ENCODE measurements at regions not wholly inside any gene's neighbourhood (a gene's known extent, or its start where the extent isn't known, plus 50 kb on each side); places are given as distances from the start of the nearest gene placed in this dataset.
A peak's percentile ranks its signal among the peaks of the same experiment; 100 is the strongest.

- TF ChIP-seq EP300 (IDR thresholded peaks at IDR 0.05), result no peak
- TF ChIP-seq, protein P1, sequence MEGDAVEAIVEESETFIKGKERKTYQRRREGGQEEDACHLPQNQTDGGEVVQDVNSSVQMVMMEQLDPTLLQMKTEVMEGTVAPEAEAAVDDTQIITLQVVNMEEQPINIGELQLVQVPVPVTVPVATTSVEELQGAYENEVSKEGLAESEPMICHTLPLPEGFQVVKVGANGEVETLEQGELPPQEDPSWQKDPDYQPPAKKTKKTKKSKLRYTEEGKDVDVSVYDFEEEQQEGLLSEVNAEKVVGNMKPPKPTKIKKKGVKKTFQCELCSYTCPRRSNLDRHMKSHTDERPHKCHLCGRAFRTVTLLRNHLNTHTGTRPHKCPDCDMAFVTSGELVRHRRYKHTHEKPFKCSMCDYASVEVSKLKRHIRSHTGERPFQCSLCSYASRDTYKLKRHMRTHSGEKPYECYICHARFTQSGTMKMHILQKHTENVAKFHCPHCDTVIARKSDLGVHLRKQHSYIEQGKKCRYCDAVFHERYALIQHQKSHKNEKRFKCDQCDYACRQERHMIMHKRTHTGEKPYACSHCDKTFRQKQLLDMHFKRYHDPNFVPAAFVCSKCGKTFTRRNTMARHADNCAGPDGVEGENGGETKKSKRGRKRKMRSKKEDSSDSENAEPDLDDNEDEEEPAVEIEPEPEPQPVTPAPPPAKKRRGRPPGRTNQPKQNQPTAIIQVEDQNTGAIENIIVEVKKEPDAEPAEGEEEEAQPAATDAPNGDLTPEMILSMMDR (IDR thresholded peaks at IDR 0.05), result no peak
- no peak for TF ChIP-seq POLR2A (IDR thresholded peaks at IDR 0.05)
- no peak for TF ChIP-seq POLR2AphosphoS5 (IDR thresholded peaks at IDR 0.05)
- intact Hi-C loops (cut with DNase I), result no loop called here
- H3K4me3 ChIP-seq, result no peak overlapping the region
- H3K36me3 ChIP-seq, result no peaks in the 10 kb centered on the region
- H3K27ac ChIP-seq, result no peak overlapping the region
- no peaks in the 10 kb centered on the region for H3K4me1 ChIP-seq
- H3K9me3 ChIP-seq, result peaks cover 0 to 5% (median 3%) of the 10 kb centered on the region in 4 donors
- no peaks in the 10 kb centered on the region for H3K27me3 ChIP-seq
- peak; percentile 52 for DNase-seq
- 87 to 90% methylated on average over 6 of the region's 6 CpGs for WGBS, 2 donors
Measured at GRCh38 chr11:69385144-69385820, 91.3 kb downstream of the MYEOV start.

DNA sequence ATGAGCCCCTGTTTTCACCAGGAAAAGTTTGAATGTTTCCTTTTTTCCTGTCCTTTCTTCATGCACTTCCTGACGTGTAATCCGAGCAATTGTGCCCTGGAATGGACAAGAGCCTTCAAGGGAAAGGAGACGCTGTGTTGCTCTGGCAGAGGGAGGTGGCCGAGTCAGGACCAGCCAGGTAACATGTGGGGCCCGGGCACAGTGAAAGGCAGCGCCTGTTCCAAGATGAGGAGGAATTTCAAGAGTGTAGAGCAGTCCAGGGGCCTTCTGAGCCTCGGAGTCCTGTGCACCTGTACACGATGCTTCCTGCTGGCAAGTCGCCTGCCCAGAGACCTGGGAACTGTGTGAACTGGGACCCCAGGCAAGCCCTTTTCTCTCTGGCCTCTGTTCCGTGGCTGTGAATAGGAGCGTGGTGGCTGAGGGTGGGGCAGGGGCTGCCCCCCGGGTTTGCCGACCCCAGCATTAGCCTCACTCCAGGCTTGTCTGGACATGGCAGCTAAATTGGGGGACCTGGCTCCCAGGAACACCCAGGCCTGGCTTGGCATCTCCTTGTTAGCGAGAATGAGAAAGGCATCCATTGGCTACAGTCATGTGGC is 92.0 kb downstream of the MYEOV start:
- WGBS, 2 donors, result 91 to 92% methylated on average over 14 of the region's 14 CpGs
- H3K9me3 ChIP-seq, result peaks cover 0 to 5% (median 3%) of the 10 kb centered on the region in 4 donors
- no peaks in the 10 kb centered on the region for H3K36me3 ChIP-seq
- TF ChIP-seq EP300 (IDR thresholded peaks at IDR 0.05), result no peak
- TF ChIP-seq, protein P1 (IDR thresholded peaks at IDR 0.05), result no peak
- no peak for TF ChIP-seq POLR2A (IDR thresholded peaks at IDR 0.05)
- no peak for TF ChIP-seq POLR2AphosphoS5 (IDR thresholded peaks at IDR 0.05)
- H3K27ac ChIP-seq, result no peak overlapping the region
- no peaks in the 10 kb centered on the region for H3K4me1 ChIP-seq
- intact Hi-C loops (cut with DNase I), result no loop called here
- no peak overlapping the region for H3K4me3 ChIP-seq
- DNase-seq, result no peak
- peaks cover 0 to 2% (median 0%) of the 10 kb centered on the region in 3 donors for H3K27me3 ChIP-seq

GRCh38 chr11:69386594-69387408 is 92.8 kb downstream of the MYEOV start:
- TF ChIP-seq POLR2A (IDR thresholded peaks at IDR 0.05) (no peak), EP300 (IDR thresholded peaks at IDR 0.05) (no peak), POLR2AphosphoS5 (IDR thresholded peaks at IDR 0.05) (no peak)
- TF ChIP-seq, protein P1 (IDR thresholded peaks at IDR 0.05), result no peak
- Histone ChIP-seq H3K4me3 (no peak overlapping the region), H3K27ac (no peak overlapping the region), H3K27me3 (peaks cover 0 to 4% (median 0%) of the 10 kb centered on the region in 3 donors), H3K4me1 (no peaks in the 10 kb centered on the region), H3K9me3 (peaks cover 0 to 5% (median 3%) of the 10 kb centered on the region in 4 donors), H3K36me3 (no peaks in the 10 kb centered on the region)
- no peak for DNase-seq
- WGBS, 2 donors, result 95 to 96% methylated on average over 8 of the region's 8 CpGs
- intact Hi-C loops (cut with DNase I), result no loop called here

GRCh38 chr11:69387409-69387885 is 93.5 kb downstream of the MYEOV start:
- intact Hi-C loops (cut with DNase I), result no loop called here
- 88 to 90% methylated on average over 3 of the region's 3 CpGs for WGBS, 2 donors

More at GRCh38 chr11:69387409-69387885, 93.5 kb downstream of the MYEOV start:
- Histone ChIP-seq H3K4me3 (no peak overlapping the region), H3K4me1 (no peaks in the 10 kb centered on the region), H3K9me3 (peaks cover 0 to 5% (median 3%) of the 10 kb centered on the region in 4 donors), H3K36me3 (no peaks in the 10 kb centered on the region), H3K27ac (no peak overlapping the region), H3K27me3 (peaks cover 0 to 4% (median 0%) of the 10 kb centered on the region in 3 donors)
- TF ChIP-seq POLR2A (IDR thresholded peaks at IDR 0.05), result no peak
- TF ChIP-seq, protein P1 (IDR thresholded peaks at IDR 0.05), result no peak
- no peak for TF ChIP-seq POLR2AphosphoS5 (IDR thresholded peaks at IDR 0.05)
- TF ChIP-seq EP300 (IDR thresholded peaks at IDR 0.05), result no peak
- DNase-seq, result no peak

All from sigmoid colon (tissue), 6 donors.